ENCODE measurements at regions not wholly inside any gene's neighbourhood (a gene's known extent, or its start where the extent isn't known, plus 50 kb on each side); places are given as distances from the start of the nearest gene placed in this dataset.

DNA sequence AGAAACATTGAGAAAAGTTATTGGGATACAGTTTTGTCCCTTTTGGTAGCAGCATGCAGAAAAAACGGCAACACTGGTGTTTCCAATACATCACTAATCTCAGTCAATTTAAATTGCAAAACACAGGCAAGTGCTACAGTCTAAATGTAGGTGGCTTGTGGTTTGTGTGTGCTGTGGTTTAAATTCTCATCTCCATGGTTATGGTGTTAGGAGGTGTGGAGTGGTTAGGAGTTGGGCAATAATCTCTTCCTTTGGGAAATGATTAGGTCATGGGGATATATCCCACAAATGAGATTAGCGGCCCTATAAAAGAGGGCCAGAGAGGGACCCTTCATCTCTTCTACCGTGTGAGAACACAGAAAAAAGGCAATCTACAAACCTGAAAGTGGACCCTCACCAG is 1344.3 kb downstream of the ADGRL3 start:
- no peaks in the 10 kb centered on the region for H3K4me1 ChIP-seq (ENCODE audit: insufficient read depth, low read length)
- no peak for TF ChIP-seq ZNF567 (CRISPR knock-in tag; IDR thresholded peaks at IDR 0.05; ENCODE audit: borderline replicate concordance)
- no peak for TF ChIP-seq TCF7 (IDR thresholded peaks at IDR 0.05; ENCODE audit: low read depth)
- no peak for TF ChIP-seq SP2 (CRISPR knock-in tag; IDR thresholded peaks at IDR 0.05)
- no peak for TF ChIP-seq HOXA7 (CRISPR knock-in tag; IDR thresholded peaks at IDR 0.05)
- TF ChIP-seq, protein P1, sequence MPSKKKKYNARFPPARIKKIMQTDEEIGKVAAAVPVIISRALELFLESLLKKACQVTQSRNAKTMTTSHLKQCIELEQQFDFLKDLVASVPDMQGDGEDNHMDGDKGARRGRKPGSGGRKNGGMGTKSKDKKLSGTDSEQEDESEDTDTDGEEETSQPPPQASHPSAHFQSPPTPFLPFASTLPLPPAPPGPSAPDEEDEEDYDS (CRISPR knock-in tag; IDR thresholded peaks at IDR 0.05): no peak
- TF ChIP-seq ZNF558 (CRISPR knock-in tag; IDR thresholded peaks at IDR 0.05; ENCODE audit: borderline replicate concordance): no peak
- no peak for TF ChIP-seq NAIF1 (CRISPR knock-in tag; IDR thresholded peaks at IDR 0.05; ENCODE audit: borderline replicate concordance)
- no peak for TF ChIP-seq ZKSCAN5 (CRISPR knock-in tag; IDR thresholded peaks at IDR 0.05)
- no peak for TF ChIP-seq PHF8 (CRISPR knock-in tag; IDR thresholded peaks at IDR 0.05)
- no peak for TF ChIP-seq ZNF879 (CRISPR knock-in tag; IDR thresholded peaks at IDR 0.05)
- TF ChIP-seq BCL6 (CRISPR knock-in tag; IDR thresholded peaks at IDR 0.05): no peak
- no peak for TF ChIP-seq SCMH1 (CRISPR knock-in tag; IDR thresholded peaks at IDR 0.05; ENCODE audit: borderline replicate concordance)
- no peak for TF ChIP-seq ZFP82 (CRISPR knock-in tag; IDR thresholded peaks at IDR 0.05; ENCODE audit: borderline replicate concordance)
- TF ChIP-seq, protein P2, sequence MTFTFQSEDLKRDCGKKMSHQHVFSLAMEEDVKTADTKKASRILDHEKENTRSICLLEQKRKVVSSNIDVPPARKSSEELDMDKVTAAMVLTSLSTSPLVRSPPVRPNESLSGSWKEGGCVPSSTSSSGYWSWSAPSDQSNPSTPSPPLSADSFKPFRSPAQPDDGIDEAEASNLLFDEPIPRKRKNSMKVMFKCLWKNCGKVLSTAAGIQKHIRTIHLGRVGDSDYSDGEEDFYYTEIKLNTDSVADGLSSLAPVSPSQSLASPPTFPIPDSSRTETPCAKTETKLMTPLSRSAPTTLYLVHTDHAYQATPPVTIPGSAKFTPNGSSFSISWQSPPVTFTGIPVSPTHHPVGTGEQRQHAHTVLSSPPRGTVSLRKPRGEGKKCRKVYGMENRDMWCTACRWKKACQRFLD (CRISPR knock-in tag; IDR thresholded peaks at IDR 0.05; ENCODE audit: borderline replicate concordance): no peak
- no peaks in the 10 kb centered on the region for H3K27me3 ChIP-seq (ENCODE audit: control insufficient read depth in 1 of 2, insufficient read depth in 2 of 2, low read length in 2 of 2)
- H3K4me3 ChIP-seq (replicated peaks in 1 of 3; ENCODE audit: insufficient read depth in 1 of 3, low read depth in 2 of 3, low read length in 3 of 3): no peak overlapping the region
- no peaks in the 10 kb centered on the region for H3K79me2 ChIP-seq (ENCODE audit: insufficient read depth, low read length)
- POLR2A ChIA-PET: no interaction called here
- in situ Hi-C loops (cut with HindIII; ENCODE audit: extremely low pct_ligation_motif_present, low pct_unique_long_range_greater_than_20kb) (no loop called here), intact Hi-C loops (cut with micrococcal nuclease; ENCODE audit: unreplicated experiment) (no loop called here)
- H3K36me3 ChIP-seq (replicated peaks in 1 of 2; ENCODE audit: control insufficient read depth in 1 of 2, insufficient read depth in 2 of 2, low read length in 2 of 2): no peaks in the 10 kb centered on the region
- H2AFZ ChIP-seq (ENCODE audit: low read length): no peak overlapping the region
- WGBS (ENCODE audit: low lambda C conversion rate): 0% methylated on average over 3 of the region's 3 CpGs
- no peak overlapping the region for H3K9ac ChIP-seq (ENCODE audit: insufficient read depth, low read depth, low read length)
- FAIRE-seq: no peak
- no peaks in the 10 kb centered on the region for H4K20me1 ChIP-seq (ENCODE audit: insufficient read depth, low read length)
- no peak for ATAC-seq
- H3K9me3 ChIP-seq (ENCODE audit: low read length): no peaks in the 10 kb centered on the region
- no peak overlapping the region for H3K4me2 ChIP-seq (ENCODE audit: low read depth, low read length)
- no peak overlapping the region for H3K27ac ChIP-seq (ENCODE audit: extremely low read length, insufficient read depth, low read length)
- DNase-seq (ENCODE audit: low spot score): no peak
- no TSS peak for BruUV-seq (replicated peaks)
- CTCF ChIA-PET (ENCODE audit: low intra/inter-chr PET ratio, low total read pairs): no interaction called here

Data from HepG2 (cell line).